ENCODE measurements at regions not wholly inside any gene's neighbourhood (a gene's known extent, or its start where the extent isn't known, plus 50 kb on each side); places are given as distances from the start of the nearest gene placed in this dataset.

DNA sequence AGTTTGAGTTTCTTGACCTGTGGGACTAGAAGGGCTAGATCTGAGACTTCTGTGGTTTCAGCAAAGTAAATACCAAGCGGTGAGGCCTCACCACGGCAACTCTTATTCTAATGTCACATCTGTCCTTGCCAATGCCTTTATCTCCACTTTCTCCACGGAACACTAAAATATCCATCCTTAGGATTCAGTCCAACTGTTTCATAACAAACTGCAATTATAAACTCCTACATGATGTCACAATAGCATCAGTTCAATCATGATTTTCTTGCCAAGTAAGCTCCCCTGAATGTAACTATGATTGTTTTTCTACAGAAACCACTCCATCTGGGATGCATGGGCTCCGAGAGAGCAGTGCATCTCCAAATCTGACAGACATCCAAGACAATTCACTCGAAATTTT is 79.6 kb downstream of the LRATD1 start:
- no peak for DNase-seq (ENCODE audit: low read depth)
- TF ChIP-seq, protein P1, sequence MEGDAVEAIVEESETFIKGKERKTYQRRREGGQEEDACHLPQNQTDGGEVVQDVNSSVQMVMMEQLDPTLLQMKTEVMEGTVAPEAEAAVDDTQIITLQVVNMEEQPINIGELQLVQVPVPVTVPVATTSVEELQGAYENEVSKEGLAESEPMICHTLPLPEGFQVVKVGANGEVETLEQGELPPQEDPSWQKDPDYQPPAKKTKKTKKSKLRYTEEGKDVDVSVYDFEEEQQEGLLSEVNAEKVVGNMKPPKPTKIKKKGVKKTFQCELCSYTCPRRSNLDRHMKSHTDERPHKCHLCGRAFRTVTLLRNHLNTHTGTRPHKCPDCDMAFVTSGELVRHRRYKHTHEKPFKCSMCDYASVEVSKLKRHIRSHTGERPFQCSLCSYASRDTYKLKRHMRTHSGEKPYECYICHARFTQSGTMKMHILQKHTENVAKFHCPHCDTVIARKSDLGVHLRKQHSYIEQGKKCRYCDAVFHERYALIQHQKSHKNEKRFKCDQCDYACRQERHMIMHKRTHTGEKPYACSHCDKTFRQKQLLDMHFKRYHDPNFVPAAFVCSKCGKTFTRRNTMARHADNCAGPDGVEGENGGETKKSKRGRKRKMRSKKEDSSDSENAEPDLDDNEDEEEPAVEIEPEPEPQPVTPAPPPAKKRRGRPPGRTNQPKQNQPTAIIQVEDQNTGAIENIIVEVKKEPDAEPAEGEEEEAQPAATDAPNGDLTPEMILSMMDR (IDR thresholded peaks at IDR 0.05; ENCODE audit: insufficient read depth, low read length, poor library complexity, severe bottlenecking), result no peak
- no peak overlapping the region for H3K4me3 ChIP-seq (ENCODE audit: low read depth, low read length)
- no peaks in the 10 kb centered on the region for H3K36me3 ChIP-seq (ENCODE audit: control insufficient read depth, insufficient read depth, low read length)
- no peaks in the 10 kb centered on the region for H3K27me3 ChIP-seq (ENCODE audit: control insufficient read depth, insufficient read depth, low read length)

DNA sequence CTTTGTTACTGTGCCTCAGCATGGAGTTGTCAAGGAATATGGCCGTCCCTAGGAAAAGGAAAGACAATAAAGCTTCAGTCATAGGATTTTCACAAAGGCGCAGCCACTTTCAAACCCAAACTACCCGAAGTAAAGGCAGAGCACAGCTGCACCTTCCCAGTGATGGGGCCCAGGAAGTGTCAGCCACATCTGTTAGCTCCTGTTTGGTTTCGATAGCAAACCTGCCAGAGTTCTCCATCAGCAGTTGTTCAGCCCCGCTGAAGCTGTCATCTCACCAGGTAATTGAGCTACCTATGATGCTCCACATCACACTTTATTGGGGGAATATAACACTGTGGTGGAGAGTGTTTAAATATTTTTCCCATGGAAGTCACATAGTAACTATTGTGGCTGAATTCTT is 80.7 kb downstream of the LRATD1 start:
- Histone ChIP-seq H3K36me3 (ENCODE audit: control insufficient read depth, insufficient read depth, low read length) (no peaks in the 10 kb centered on the region), H3K27me3 (ENCODE audit: control insufficient read depth, insufficient read depth, low read length) (no peaks in the 10 kb centered on the region), H3K4me3 (ENCODE audit: low read depth, low read length) (no peak overlapping the region)
- DNase-seq (ENCODE audit: low read depth), result no peak
- TF ChIP-seq, protein P1 (IDR thresholded peaks at IDR 0.05; ENCODE audit: insufficient read depth, low read length, poor library complexity, severe bottlenecking), result no peak

DNA sequence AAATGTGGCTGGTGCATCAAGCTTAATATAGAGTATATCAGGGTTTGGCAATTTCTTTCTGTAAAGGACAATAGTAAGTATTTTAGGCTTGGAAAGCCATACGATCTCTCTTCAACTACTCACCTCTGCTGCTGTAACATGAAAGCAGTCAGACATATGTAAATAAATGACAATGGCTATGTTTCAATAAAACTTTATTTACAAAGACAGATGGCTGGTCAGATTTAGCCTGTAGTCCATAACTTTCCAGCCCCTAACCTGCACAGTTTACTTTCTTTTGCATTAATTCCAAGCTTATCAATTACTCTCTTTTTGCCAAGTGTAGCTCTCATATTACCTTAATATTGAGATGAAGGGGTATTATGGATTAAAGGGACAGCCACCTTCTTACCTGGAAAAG is 83.1 kb downstream of the LRATD1 start:
- DNase-seq (ENCODE audit: low read depth), result no peak
- Histone ChIP-seq H3K36me3 (ENCODE audit: control insufficient read depth, insufficient read depth, low read length) (no peaks in the 10 kb centered on the region), H3K27me3 (ENCODE audit: control insufficient read depth, insufficient read depth, low read length) (no peaks in the 10 kb centered on the region), H3K4me3 (ENCODE audit: low read depth, low read length) (no peak overlapping the region)
- TF ChIP-seq, protein P1 (IDR thresholded peaks at IDR 0.05; ENCODE audit: insufficient read depth, low read length, poor library complexity, severe bottlenecking), result no peak

DNA sequence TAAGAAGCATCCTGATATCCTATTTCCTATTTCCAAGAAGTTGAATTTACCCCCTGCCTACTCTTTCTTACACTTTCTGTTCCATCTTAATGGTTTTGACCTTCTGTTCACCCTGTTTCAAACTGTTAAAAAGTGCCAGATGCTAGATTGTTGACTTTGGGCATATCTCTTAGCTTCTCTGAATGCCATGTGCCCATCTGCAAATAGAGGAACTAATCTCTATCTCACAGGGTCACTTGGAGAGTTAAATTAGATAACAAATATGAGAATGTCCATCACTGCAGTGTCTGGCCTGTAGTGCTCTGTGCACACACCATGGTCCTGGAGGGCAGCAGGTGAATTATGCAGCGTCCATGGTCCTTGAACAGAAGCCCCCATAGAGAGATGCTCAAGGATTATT is 83.8 kb downstream of the LRATD1 start:
- DNase-seq (ENCODE audit: low read depth), result no peak
- H3K27me3 ChIP-seq (ENCODE audit: control insufficient read depth, insufficient read depth, low read length), result no peaks in the 10 kb centered on the region
- no peak overlapping the region for H3K4me3 ChIP-seq (ENCODE audit: low read depth, low read length)
- TF ChIP-seq, protein P1 (IDR thresholded peaks at IDR 0.05; ENCODE audit: insufficient read depth, low read length, poor library complexity, severe bottlenecking), result no peak
- no peaks in the 10 kb centered on the region for H3K36me3 ChIP-seq (ENCODE audit: control insufficient read depth, insufficient read depth, low read length)

DNA sequence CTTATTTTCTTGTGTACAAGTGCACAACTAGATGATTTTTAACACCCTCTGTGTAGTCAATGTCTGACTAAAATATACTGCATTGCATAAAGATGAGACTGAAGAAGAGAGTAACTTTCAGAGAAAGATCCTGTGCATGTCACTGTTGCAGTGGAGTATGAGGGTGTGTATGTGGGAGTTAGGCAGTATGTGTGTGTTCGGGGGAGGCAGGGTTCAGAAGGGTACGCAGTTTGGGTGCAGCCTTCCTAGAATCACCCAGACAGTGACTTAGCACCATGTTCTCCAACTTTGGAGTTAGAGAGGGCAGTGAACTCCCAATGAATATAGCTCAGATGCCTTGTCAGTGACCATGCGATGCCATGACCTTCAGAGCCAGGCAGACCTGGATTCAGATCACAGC is 84.6 kb downstream of the LRATD1 start:
- TF ChIP-seq, protein P1 (IDR thresholded peaks at IDR 0.05; ENCODE audit: insufficient read depth, low read length, poor library complexity, severe bottlenecking), result no peak
- DNase-seq (ENCODE audit: low read depth), result no peak
- Histone ChIP-seq H3K36me3 (ENCODE audit: control insufficient read depth, insufficient read depth, low read length) (no peaks in the 10 kb centered on the region), H3K4me3 (ENCODE audit: low read depth, low read length) (no peak overlapping the region), H3K27me3 (ENCODE audit: control insufficient read depth, insufficient read depth, low read length) (no peaks in the 10 kb centered on the region)

DNA sequence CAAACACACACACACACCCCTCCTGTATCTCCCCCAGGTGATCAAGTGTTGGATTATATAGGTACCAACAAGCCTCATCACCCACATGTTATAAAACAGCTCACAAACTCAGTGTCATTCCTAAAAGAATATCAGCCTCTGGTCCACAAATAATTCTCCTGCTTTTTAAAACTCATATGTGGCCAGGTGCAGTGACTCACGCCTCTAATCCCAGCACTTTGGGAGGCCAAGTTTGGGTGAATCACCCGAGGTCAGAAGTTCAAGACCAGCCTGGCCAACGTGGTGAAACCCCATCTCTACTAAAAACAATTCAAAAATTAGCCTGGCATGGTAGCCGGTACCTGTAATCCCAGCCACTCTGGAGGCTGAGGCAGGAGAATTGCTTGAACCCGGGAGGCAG is 87.8 kb downstream of the LRATD1 start:
- Histone ChIP-seq H3K27me3 (ENCODE audit: control insufficient read depth, insufficient read depth, low read length) (no peaks in the 10 kb centered on the region), H3K36me3 (ENCODE audit: control insufficient read depth, insufficient read depth, low read length) (no peaks in the 10 kb centered on the region), H3K4me3 (ENCODE audit: low read depth, low read length) (no peak overlapping the region)
- no peak for DNase-seq (ENCODE audit: low read depth)
- TF ChIP-seq, protein P1 (IDR thresholded peaks at IDR 0.05; ENCODE audit: insufficient read depth, low read length, poor library complexity, severe bottlenecking), result no peak

Measured in kidney epithelial cell (primary cell).